ENCODE measurements at regions not wholly inside any gene's neighbourhood (a gene's known extent, or its start where the extent isn't known, plus 50 kb on each side); places are given as distances from the start of the nearest gene placed in this dataset.

- no peak for TF ChIP-seq SIN3A (conservative IDR thresholded peaks at IDR 0.05 in 1 of 2, IDR thresholded peaks at IDR 0.05 in 1 of 2; ENCODE audit: low read depth in 1 of 2, low read length in 2 of 2)
- no peak for TF ChIP-seq MAX (IDR thresholded peaks at IDR 0.05)
- TF ChIP-seq CTCF (IDR thresholded peaks at IDR 0.05; ENCODE audit: control extremely low read depth in 1 of 3, insufficient read depth in 1 of 3, low read depth in 1 of 3, low read length in 3 of 3), result no peak
- no peak for TF ChIP-seq POLR2A (IDR thresholded peaks at IDR 0.05; ENCODE audit: control extremely low read depth in 1 of 2, low read depth in 2 of 2, low read length in 2 of 2)
- no peak for TF ChIP-seq YY1 (IDR thresholded peaks at IDR 0.05; ENCODE audit: low read depth, low read length)
- no peak for TF ChIP-seq KDM5A (IDR thresholded peaks at IDR 0.05; ENCODE audit: low read length)
- no peak for TF ChIP-seq ZNF274 (IDR thresholded peaks at IDR 0.05; ENCODE audit: borderline replicate concordance, extremely low read depth, low read length)
- no peak for TF ChIP-seq BRCA1 (IDR thresholded peaks at IDR 0.05; ENCODE audit: low read depth, low read length)
Measured at GRCh38 chr1:22257290-22258275, 114.7 kb upstream of the WNT4 start.

All from H1 (cell line).